ENCODE measurements at regions not wholly inside any gene's neighbourhood (a gene's known extent, or its start where the extent isn't known, plus 50 kb on each side); places are given as distances from the start of the nearest gene placed in this dataset.

DNA sequence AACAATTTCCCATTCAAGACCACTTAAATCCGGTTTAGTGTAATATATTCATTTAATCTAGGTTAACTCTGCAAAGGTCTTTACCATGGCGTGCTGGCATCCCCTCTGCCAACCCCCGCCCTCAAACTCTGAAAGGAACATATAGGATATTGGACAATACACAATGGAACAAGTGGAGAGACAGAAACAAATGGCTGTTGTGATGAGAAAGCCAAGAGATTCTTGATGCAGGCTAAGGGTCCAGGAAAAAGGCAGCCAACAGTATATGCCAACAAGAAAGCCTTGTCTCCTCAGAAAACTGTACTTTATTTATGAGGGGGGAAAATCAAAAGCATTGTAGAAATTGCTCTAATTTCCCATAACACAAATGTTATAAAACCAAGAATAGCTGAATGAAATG lies 407.3 kb upstream of the SGCG start:
- no peak overlapping the region for H4K8ac ChIP-seq (replicated peaks; ENCODE audit: insufficient read length, low read depth, low read length)
- no peak overlapping the region for H4K5ac ChIP-seq (ENCODE audit: insufficient read length, low read depth, low read length)
- H2BK120ac ChIP-seq (ENCODE audit: low read depth, low read length, poor library complexity, severe bottlenecking): no peak overlapping the region
- WGBS (ENCODE audit: extremely low coverage, insufficient read length, low lambda C conversion rate): no CpG with 5 or more reads among the region's 3 CpGs
- Mint-ChIP-seq H3K9me3 (no peaks in the 10 kb centered on the region), H3K36me3 (ENCODE audit: insufficient read depth in 1 of 3, low read depth in 3 of 3) (no peaks in the 10 kb centered on the region), H3K27me3 (ENCODE audit: low read depth) (no peaks in the 10 kb centered on the region), H3K4me1 (0 out of 4 replicates have a peak, but pooled peaks cover 0 to 3% of the 10 kb centered on the region in 2 experiments), H3K4me3 (no peak overlapping the region), H3K27ac (no peak overlapping the region)
- DNase-seq: no peak
- H3K79me1 ChIP-seq (ENCODE audit: insufficient read depth, low read depth, low read length, poor library complexity, severe bottlenecking): no peaks in the 10 kb centered on the region
- no peak overlapping the region for H4K91ac ChIP-seq (ENCODE audit: insufficient read length, low read depth, low read length)
- no peak overlapping the region for H3K4me2 ChIP-seq (ENCODE audit: insufficient read depth, insufficient read length, low read length)
- H2BK12ac ChIP-seq (ENCODE audit: insufficient read length, low read depth, low read length): no peak overlapping the region
- H3K18ac ChIP-seq (ENCODE audit: insufficient read length, low read depth, low read length): no peak overlapping the region
- H4K20me1 ChIP-seq (ENCODE audit: control insufficient read depth, insufficient read depth, insufficient read length): no peaks in the 10 kb centered on the region
- H2BK5ac ChIP-seq (ENCODE audit: insufficient read length, low read length): no peak overlapping the region
- no peaks in the 10 kb centered on the region for H3K79me2 ChIP-seq (ENCODE audit: insufficient read depth, low read length)
- no peaks in the 10 kb centered on the region for H3K9me3 ChIP-seq (ENCODE audit: control insufficient read depth, low read depth, low read length)
- H2BK15ac ChIP-seq (ENCODE audit: low read depth, low read length): no peak overlapping the region
- H3K23ac ChIP-seq (ENCODE audit: insufficient read length, low read depth, low read length): no peak overlapping the region
- H3T11ph ChIP-seq (ENCODE audit: low read length): no peak overlapping the region
- no peaks in the 10 kb centered on the region for H3K23me2 ChIP-seq (ENCODE audit: insufficient read length, low read depth, low read length, poor library complexity, severe bottlenecking)
- no peak overlapping the region for H3K4ac ChIP-seq (ENCODE audit: low read depth, low read length)
- no peak overlapping the region for H2AFZ ChIP-seq (ENCODE audit: low read length)
- H3K9ac ChIP-seq (ENCODE audit: extremely low read depth, insufficient read length, low read length): no peak overlapping the region
- no peak overlapping the region for H3K56ac ChIP-seq (ENCODE audit: insufficient read length, low read depth, low read length)
- no peaks in the 10 kb centered on the region for H3K4me1 ChIP-seq (ENCODE audit: insufficient read depth, low read length)
- H2BK20ac ChIP-seq (ENCODE audit: low read depth, low read length, poor library complexity, severe bottlenecking): no peak overlapping the region
- H3K14ac ChIP-seq (ENCODE audit: insufficient read depth, low read length): no peak overlapping the region
- H3K27ac ChIP-seq (ENCODE audit: insufficient read length, low read depth, low read length): no peak overlapping the region
- H3K27me3 ChIP-seq (ENCODE audit: insufficient read depth, low read length): no peaks in the 10 kb centered on the region
- TF ChIP-seq, protein P1, sequence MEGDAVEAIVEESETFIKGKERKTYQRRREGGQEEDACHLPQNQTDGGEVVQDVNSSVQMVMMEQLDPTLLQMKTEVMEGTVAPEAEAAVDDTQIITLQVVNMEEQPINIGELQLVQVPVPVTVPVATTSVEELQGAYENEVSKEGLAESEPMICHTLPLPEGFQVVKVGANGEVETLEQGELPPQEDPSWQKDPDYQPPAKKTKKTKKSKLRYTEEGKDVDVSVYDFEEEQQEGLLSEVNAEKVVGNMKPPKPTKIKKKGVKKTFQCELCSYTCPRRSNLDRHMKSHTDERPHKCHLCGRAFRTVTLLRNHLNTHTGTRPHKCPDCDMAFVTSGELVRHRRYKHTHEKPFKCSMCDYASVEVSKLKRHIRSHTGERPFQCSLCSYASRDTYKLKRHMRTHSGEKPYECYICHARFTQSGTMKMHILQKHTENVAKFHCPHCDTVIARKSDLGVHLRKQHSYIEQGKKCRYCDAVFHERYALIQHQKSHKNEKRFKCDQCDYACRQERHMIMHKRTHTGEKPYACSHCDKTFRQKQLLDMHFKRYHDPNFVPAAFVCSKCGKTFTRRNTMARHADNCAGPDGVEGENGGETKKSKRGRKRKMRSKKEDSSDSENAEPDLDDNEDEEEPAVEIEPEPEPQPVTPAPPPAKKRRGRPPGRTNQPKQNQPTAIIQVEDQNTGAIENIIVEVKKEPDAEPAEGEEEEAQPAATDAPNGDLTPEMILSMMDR (conservative IDR thresholded peaks at IDR 0.05): no peak
- no peak overlapping the region for H2AK5ac ChIP-seq (ENCODE audit: insufficient read length, low read length)
